GM13976 (cell line): ENCODE measurements at regions not wholly inside any gene's neighbourhood (a gene's known extent, or its start where the extent isn't known, plus 50 kb on each side); places are given as distances from the start of the nearest gene placed in this dataset.

Experiments used
- DNase-seq: peaks from one replicate; pipeline ENCODE4 v3.0.0; 2012; ENCODE audit warnings: low spot score
- CTCF ChIP-seq: IDR thresholded peaks from 2 replicates; pipeline ENCODE4 v1.5.1; 2012; ENCODE audit warnings: borderline replicate concordance, mild to moderate bottlenecking; ENCODE audit not compliant: insufficient read depth; ENCODE audit errors: extremely low read depth, missing control alignments, control extremely low read depth
- in situ Hi-C: fragments of 300-500 bp; cut with MboI; formaldehyde crosslinking; loops from one replicate; pipeline ENCODE4 v1.12.0; 2022; ENCODE audit warnings: low sequenced_read_pairs, mixed read lengths, inconsistent platforms; ENCODE audit not compliant: unreplicated experiment

DNA sequence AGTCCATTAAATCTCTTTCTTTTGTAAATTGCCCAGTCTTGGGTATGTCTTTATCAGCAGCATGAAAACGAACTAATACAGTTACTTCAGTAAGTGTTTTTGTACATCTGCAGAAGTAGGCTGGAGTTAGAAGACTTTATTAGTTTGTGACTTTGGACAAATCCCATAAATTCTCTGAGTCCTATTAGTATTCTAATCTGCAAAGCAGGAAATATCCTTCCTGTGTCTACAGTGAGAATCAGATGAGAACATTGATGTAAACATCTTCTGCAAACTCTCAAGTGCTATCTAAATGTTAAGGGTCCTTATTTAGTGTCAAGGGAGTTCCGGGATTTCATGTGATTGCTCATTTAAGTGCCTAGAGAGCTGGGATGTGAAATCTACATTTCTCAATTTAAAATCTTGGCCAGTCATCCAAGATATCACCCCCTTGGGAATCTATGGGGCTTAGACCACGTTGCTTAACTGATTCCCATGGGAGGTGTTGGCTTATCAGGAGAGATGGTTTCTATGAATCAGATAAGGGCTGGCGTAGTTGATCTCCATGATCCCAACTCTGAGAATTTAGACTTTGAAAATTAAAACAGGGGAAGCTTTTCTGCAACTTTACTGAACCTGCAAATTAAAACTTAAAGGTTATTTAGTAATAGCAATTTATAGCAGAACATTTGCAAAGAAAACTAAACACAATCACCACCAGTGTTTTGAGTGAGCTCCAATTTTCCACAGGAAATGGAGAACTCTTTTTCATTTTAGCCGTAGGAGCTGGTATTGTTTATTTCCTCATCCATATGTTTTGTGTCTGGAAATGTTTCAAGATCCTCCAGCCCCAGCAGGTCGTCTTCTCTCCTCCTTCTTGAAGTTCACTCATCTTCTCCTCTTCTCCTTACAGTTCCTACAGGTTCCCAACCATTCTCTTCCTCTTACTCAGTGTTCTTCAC lies 241.6 kb upstream of the CD180 start:
- no peak for TF ChIP-seq CTCF
- no peak for DNase-seq
- in situ Hi-C loops = no loop called here

- in situ Hi-C loops = no loop called here
- DNase-seq = no peak
- no peak for TF ChIP-seq CTCF
These were observed 238.4 kb upstream of the CD180 start for GRCh38 chr5:67435032-67435431.

DNA sequence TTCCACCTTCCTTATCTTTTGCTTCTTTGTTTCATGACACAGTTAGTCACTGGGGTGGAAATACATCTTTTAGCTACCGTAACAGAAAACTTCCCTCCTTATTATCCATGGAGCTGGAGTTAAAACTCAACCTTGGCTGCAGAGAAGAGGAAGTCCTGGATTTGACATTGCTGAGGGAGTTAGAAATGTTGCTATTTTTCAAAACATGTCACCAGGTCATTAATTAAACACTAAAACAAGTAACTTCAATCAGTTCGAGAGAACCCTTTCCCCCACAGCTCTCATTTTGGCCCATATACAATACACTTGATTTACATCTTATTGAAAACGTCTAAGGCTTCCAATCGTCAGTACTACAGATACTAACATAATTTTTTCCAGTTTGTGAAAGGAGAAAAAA lies 237.9 kb upstream of the CD180 start:
- in situ Hi-C loops = no loop called here
- no peak for TF ChIP-seq CTCF
- DNase-seq = no peak

- in situ Hi-C loops = no loop called here
- DNase-seq = no peak
- no peak for TF ChIP-seq CTCF
These were observed 236.0 kb upstream of the CD180 start for GRCh38 chr5:67432606-67433005.

- DNase-seq = no peak
- in situ Hi-C loops = no loop called here
- no peak for TF ChIP-seq CTCF
These were observed 234.6 kb upstream of the CD180 start for GRCh38 chr5:67431191-67431590.

DNA sequence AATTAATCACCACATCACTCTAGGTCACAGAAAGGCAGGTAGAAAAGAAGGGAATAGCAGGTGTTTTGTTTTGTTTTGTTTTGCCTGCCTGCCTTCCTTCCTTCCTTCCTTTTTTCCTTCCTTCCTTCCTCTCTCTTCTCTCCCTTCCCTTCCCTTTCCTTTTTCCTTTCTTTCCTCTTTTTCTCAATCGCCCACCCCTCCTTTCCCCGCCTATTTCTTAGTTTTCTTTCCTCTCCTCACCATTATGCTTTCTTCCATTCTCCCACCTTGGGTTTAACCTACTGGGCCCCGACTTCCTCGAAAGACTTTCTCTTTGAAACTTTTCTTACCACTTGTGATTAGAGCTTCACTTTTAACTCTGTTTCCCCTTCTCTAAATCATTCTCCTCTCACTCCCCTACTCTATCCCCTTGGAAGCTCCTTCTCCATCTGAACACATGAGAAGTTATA lies 231.3 kb upstream of the CD180 start:
- no peak for DNase-seq
- TF ChIP-seq CTCF = no peak
- in situ Hi-C loops = no loop called here
